ENCODE measurements at regions not wholly inside any gene's neighbourhood (a gene's known extent, or its start where the extent isn't known, plus 50 kb on each side); places are given as distances from the start of the nearest gene placed in this dataset.

DNA sequence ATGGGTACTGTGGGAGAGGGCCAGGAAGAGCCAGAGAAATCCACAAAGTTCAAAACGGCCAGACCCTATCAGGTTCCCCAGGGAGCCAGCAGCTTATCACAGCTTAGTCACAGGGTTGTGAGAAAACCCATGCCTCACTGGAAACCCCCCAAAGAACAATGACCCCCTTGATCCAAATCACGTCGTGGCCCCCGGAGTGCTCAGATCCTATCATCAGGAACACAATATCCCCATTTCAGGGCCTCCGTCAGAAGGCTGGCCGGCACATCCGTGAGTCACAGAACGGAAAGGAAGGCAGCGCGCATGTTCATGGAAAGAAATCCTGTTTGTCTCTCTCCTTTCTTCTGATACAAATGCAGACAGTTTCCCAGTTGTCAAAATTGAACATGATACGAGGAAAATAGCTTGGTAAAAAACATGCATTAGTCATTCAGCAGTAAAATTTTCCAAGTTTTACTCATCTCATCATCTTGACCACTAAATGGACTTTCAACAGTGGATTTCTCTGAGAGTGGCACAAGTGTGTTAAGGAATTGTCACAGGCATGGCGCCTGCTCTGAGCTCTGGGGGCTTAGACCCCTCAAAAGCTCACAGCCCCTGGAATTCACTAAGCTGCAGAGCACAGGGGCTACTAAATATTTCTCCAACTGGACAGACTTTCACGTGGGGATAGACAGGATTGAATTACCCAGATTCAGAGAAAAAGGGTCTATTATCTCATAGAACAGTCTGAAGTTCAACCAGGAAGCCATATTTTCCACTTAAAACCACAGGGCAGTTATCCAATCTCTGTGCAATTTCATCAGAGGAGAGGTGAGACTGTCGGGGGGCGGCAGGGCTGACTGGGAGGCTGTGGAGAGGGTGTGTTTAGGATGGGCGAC lies 124.8 kb downstream of the RIPK4 start:
- no peak overlapping the region for H3K27ac ChIP-seq

DNA sequence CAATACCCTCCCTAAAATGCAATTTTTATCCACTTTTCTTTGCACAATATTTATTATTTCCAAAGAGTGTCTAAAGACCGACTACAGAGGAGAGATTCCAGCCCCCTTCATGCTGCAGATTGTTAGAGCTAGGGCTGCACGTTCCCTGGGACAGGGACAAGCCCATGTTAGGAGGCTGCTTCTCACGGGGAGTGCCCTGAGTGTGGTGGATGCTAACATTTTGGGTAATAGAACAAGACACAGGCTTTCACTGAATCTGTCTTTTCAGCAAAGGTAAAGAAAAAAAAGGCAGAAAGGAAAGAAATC lies 125.4 kb downstream of the RIPK4 start:
- no peak for TF ChIP-seq ZFX (IDR thresholded peaks at IDR 0.05; ENCODE audit: borderline replicate concordance)
- TF ChIP-seq, protein P1, sequence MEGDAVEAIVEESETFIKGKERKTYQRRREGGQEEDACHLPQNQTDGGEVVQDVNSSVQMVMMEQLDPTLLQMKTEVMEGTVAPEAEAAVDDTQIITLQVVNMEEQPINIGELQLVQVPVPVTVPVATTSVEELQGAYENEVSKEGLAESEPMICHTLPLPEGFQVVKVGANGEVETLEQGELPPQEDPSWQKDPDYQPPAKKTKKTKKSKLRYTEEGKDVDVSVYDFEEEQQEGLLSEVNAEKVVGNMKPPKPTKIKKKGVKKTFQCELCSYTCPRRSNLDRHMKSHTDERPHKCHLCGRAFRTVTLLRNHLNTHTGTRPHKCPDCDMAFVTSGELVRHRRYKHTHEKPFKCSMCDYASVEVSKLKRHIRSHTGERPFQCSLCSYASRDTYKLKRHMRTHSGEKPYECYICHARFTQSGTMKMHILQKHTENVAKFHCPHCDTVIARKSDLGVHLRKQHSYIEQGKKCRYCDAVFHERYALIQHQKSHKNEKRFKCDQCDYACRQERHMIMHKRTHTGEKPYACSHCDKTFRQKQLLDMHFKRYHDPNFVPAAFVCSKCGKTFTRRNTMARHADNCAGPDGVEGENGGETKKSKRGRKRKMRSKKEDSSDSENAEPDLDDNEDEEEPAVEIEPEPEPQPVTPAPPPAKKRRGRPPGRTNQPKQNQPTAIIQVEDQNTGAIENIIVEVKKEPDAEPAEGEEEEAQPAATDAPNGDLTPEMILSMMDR (IDR thresholded peaks at IDR 0.05): no peak
- H3K27ac ChIP-seq: no peak overlapping the region

More for the DNA sequence above, 124.8 kb downstream of the RIPK4 start:
- TF ChIP-seq, protein P1 (IDR thresholded peaks at IDR 0.05): no peak
- no peak for TF ChIP-seq ZFX (IDR thresholded peaks at IDR 0.05; ENCODE audit: borderline replicate concordance)

DNA sequence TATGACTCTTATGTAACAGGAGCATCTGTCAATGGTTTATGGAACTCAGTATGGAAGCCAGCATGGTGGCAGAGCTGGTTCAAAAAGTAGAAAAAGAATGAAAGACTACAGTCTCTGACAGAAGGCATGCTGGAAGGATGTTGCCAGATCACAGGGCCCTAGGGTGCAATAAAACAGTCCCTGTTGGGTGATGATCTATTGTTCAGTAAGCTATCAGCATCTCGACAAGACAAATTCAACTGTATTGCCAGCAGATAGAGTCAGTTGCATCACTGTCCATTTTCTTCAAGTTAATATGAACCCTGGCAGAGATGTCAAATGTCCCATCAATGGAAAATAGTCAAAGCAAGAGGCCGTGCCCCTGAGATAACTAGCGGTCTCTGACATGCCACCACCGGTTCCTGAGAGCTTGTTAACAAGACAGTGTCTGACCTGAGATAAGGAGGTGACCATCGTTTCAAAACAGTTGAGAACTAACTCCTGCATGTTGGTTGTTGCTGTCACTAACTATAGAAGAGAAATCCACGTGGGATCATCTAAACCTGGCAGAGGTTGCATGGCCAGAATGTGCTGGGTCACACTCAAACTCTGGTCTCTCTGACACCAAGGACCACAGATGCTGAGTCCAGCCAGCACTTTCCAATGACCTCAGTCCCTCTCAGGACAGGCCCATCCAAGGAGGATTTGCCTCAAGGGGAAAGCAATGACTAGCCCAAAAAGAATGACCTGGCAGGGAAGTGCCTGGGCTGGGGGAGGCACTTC lies 125.9 kb downstream of the RIPK4 start:
- no peak for TF ChIP-seq ZFX (IDR thresholded peaks at IDR 0.05; ENCODE audit: borderline replicate concordance)
- TF ChIP-seq, protein P1 (IDR thresholded peaks at IDR 0.05): no peak
- H3K27ac ChIP-seq: no peak overlapping the region

DNA sequence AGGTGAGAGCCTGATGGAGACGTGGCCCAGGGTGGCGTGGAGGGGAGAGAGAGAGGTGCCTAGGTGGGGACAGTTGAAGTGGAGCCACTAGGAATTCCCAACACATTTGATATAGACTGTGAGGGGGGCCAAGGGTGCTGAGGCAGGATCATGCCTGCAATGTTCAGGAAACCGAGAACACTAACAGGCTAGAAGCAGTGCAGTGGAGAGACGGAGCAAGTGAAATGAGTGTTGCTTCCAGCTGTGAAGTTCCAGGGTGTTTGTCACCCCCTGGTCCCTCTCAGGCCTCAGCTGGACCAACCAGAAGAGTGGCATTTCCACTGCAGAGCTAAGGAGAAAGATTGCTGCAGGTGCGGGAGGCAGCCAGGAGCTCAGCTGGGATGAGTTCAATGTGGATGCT lies 127.1 kb downstream of the RIPK4 start:
- no peak overlapping the region for H3K27ac ChIP-seq
- TF ChIP-seq, protein P1 (IDR thresholded peaks at IDR 0.05): no peak
- no peak for TF ChIP-seq ZFX (IDR thresholded peaks at IDR 0.05; ENCODE audit: borderline replicate concordance)

DNA sequence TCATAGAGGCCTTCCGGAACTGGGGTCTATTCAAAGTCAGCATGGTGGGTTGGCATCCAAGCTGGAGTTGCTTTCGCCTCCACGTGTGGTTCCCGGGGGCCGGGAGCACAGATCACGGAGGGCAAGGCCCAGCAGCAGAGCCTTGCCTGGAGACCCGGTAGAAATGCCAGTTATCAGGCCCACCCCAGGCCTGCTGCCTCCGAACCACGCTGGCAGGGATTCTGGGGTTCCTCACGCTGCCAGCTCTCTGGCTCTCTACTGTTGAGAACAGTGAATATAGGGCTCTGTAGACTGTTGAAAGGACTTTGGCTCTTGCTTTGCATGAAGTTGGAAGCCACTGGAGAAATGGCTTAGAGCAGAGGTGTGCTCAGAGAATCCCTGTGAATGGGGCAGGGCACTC lies 127.5 kb downstream of the RIPK4 start:
- TF ChIP-seq, protein P1 (IDR thresholded peaks at IDR 0.05): no peak
- TF ChIP-seq ZFX (IDR thresholded peaks at IDR 0.05; ENCODE audit: borderline replicate concordance): no peak
- H3K27ac ChIP-seq: no peak overlapping the region

DNA sequence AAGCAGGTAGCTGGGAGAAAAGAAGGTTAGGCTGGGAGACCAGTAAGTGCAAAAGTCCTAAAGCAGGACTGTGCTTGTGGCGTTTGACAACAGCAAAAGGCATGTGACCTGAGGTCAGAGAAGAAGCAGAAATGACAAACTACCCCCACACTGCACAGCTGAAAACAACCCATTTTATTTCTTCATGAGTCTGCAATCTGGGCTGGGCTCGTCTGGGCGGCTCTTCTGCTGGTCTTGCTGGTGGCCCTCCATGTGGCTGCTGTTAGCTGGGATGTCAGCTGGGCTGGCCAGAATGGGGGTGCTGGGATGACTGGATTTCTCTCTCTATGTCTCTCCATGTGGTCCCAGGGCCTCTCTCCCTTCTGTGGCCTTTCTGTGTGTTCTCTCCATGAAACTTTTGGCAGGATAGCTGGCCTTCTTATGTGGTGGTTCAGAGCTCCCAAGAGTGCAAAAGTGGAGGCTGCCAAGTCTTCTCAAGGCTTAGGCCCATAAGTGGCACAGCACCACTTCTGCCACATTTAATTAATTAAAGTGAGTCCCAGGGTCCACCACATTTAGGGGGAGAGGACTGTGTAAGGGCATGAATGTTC lies 128.6 kb downstream of the RIPK4 start:
- TF ChIP-seq ZFX (IDR thresholded peaks at IDR 0.05; ENCODE audit: borderline replicate concordance): no peak
- TF ChIP-seq, protein P1 (IDR thresholded peaks at IDR 0.05): no peak
- no peak overlapping the region for H3K27ac ChIP-seq
